ENCODE measurements at regions not wholly inside any gene's neighbourhood (a gene's known extent, or its start where the extent isn't known, plus 50 kb on each side); places are given as distances from the start of the nearest gene placed in this dataset.

DNA sequence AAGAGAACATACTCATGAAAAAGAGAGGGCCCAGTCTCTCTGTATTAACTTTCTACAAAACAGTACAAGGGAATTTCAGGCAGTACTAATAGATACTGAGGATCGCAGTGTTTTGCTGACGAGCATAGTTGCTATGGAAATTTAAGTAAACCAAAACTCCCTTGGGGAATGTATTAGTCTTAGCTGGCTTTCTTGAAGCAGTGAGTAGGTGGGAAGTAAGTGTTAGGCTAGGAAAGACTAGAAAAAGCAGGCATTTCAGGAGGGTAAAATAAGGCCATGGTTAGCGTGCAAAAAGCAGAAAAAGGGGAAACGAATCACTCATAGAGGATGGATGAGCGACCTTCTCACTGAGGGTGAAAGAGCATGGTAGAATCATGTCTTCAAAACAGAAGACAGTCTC is 84.3 kb upstream of the ACTBL2 start:
- TF ChIP-seq, protein P1, sequence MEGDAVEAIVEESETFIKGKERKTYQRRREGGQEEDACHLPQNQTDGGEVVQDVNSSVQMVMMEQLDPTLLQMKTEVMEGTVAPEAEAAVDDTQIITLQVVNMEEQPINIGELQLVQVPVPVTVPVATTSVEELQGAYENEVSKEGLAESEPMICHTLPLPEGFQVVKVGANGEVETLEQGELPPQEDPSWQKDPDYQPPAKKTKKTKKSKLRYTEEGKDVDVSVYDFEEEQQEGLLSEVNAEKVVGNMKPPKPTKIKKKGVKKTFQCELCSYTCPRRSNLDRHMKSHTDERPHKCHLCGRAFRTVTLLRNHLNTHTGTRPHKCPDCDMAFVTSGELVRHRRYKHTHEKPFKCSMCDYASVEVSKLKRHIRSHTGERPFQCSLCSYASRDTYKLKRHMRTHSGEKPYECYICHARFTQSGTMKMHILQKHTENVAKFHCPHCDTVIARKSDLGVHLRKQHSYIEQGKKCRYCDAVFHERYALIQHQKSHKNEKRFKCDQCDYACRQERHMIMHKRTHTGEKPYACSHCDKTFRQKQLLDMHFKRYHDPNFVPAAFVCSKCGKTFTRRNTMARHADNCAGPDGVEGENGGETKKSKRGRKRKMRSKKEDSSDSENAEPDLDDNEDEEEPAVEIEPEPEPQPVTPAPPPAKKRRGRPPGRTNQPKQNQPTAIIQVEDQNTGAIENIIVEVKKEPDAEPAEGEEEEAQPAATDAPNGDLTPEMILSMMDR (IDR thresholded peaks at IDR 0.05 in 4 of 5, conservative IDR thresholded peaks at IDR 0.05 in 1 of 5): no peak
- no peak for TF ChIP-seq POLR2A (IDR thresholded peaks at IDR 0.05)
